ENCODE measurements at regions not wholly inside any gene's neighbourhood (a gene's known extent, or its start where the extent isn't known, plus 50 kb on each side); places are given as distances from the start of the nearest gene placed in this dataset.

DNA sequence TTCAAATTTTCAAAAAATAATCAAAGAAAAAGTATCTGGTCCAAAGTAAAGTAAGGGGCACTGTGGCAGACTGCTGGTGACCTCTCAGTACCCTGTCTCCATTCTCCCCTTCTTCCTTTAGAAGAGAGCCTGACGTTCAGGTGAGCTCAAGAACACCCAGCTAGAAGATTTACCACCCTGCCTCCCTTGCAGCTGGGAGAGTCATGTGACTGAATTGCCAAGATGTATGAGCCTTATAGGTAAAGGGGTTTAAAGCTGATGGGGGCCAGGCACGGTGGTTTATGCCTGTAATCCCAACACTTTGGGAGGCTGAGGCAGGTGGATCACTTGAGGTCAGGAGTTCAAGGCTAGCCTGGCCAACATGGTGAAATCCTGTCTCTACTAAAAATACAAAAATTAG lies 86.3 kb upstream of the NANOS1 start:
- no peak overlapping the region for H3K27ac ChIP-seq
- CTCF ChIA-PET: no interaction called here
- FAIRE-seq (no peak), ATAC-seq (no peak), DNase-seq (ENCODE audit: low read depth in 1 of 2, low spot score in 1 of 2) (no peak)
- no peak overlapping the region for H3K4me3 ChIP-seq
- TF ChIP-seq FOXS1 (CRISPR knock-in tag; IDR thresholded peaks at IDR 0.05) (no peak), JUN (IDR thresholded peaks at IDR 0.05) (no peak), PBX3 (IDR thresholded peaks at IDR 0.05) (no peak), HOXB13 (CRISPR knock-in tag; IDR thresholded peaks at IDR 0.05; ENCODE audit: low read depth) (no peak), EP300 (IDR thresholded peaks at IDR 0.05) (no peak), EHMT2 (IDR thresholded peaks at IDR 0.05; ENCODE audit: low read depth) (no peak), ZNF302 (CRISPR knock-in tag; IDR thresholded peaks at IDR 0.05) (no peak)
- POLR2A ChIA-PET: interaction anchor here (0.6 kb wide), 1 partner anchor 627 kb away, joined by 3 read pairs; no protein-coding TSS in a partner anchor
- 44% methylated on average over 2 of the region's 2 CpGs for WGBS (ENCODE audit: missing lambda C conversion rate)
- peaks cover 3% of the 10 kb centered on the region; the same call in 1 of the 3 replicates for H3K4me1 ChIP-seq
- no peak overlapping the region for H3K4me2 ChIP-seq
- peaks cover 13% of the 10 kb centered on the region; the same call in 2 of the 3 replicates for H3K9me3 ChIP-seq

- 87% methylated on average over 8 of the region's 8 CpGs for WGBS (ENCODE audit: missing lambda C conversion rate)
- POLR2A ChIA-PET: no interaction called here
- H3K27ac ChIP-seq: no peak overlapping the region
- DNase-seq (ENCODE audit: low read depth in 1 of 2, low spot score in 1 of 2): no peak
- no peak overlapping the region for H3K4me2 ChIP-seq
- TF ChIP-seq, protein P1, sequence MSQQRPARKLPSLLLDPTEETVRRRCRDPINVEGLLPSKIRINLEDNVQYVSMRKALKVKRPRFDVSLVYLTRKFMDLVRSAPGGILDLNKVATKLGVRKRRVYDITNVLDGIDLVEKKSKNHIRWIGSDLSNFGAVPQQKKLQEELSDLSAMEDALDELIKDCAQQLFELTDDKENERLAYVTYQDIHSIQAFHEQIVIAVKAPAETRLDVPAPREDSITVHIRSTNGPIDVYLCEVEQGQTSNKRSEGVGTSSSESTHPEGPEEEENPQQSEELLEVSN (IDR thresholded peaks at IDR 0.05; ENCODE audit: borderline replicate concordance, low read depth): no peak
- TF ChIP-seq MAZ (IDR thresholded peaks at IDR 0.05; ENCODE audit: borderline replicate concordance, low read depth, low read length) (no peak), FOSB (CRISPR knock-in tag; IDR thresholded peaks at IDR 0.05) (no peak), EP300 (IDR thresholded peaks at IDR 0.05) (no peak), POLR2AphosphoS2 (conservative IDR thresholded peaks at IDR 0.05; ENCODE audit: low read length) (no peak), SREBF2 (IDR thresholded peaks at IDR 0.05) (no peak), REST (IDR thresholded peaks at IDR 0.05) (no peak), MAX (IDR thresholded peaks at IDR 0.05) (no peak), ZC3H11A (IDR thresholded peaks at IDR 0.05) (no peak), EHMT2 (IDR thresholded peaks at IDR 0.05; ENCODE audit: low read depth) (no peak), KDM5A (IDR thresholded peaks at IDR 0.05) (no peak)
- TF ChIP-seq, protein P2, sequence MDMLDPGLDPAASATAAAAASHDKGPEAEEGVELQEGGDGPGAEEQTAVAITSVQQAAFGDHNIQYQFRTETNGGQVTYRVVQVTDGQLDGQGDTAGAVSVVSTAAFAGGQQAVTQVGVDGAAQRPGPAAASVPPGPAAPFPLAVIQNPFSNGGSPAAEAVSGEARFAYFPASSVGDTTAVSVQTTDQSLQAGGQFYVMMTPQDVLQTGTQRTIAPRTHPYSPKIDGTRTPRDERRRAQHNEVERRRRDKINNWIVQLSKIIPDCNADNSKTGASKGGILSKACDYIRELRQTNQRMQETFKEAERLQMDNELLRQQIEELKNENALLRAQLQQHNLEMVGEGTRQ (IDR thresholded peaks at IDR 0.05): no peak
- peaks cover 14% of the 10 kb centered on the region for H3K4me1 ChIP-seq
- 0 out of 6 replicates have a peak, but pooled peaks of 1 of the 2 experiments have one; percentile 23 for ATAC-seq
- no peak for FAIRE-seq
- CTCF ChIA-PET: interaction anchor here (0.5 to 1.2 kb wide), 3 partner anchors 26 to 108 kb away, joined by 3 to 4 read pairs (median 3); no protein-coding TSS in a partner anchor
- no peak overlapping the region for H3K4me3 ChIP-seq
- H3K9me3 ChIP-seq: peaks cover 13% of the 10 kb centered on the region; the same call in 2 of the 3 replicates
Measured at GRCh38 chr10:118944959-118945633, 84.4 kb upstream of the NANOS1 start.
